Fibroblast of villous mesenchyme (primary cell): ENCODE measurements at regions not wholly inside any gene's neighbourhood (a gene's known extent, or its start where the extent isn't known, plus 50 kb on each side); places are given as distances from the start of the nearest gene placed in this dataset.
"Not testable (repeated sequence)": the region's sequence is repeated elsewhere in the genome, so short reads cannot be mapped to it uniquely, and the experiment has no call there.

Experiments
- DNase-seq: peaks from one replicate; pipeline ENCODE4 v3.0.0-alpha.2; 2010; ENCODE audit warnings: low read depth
- H3K4me3 ChIP-seq: 2 replicates; pipeline ENCODE4 v1.5.1; 2011; ENCODE audit warnings: low read depth, mild to moderate bottlenecking, low read length
- CTCF ChIP-seq: IDR thresholded peaks from 2 replicates; pipeline ENCODE4 v1.5.1; 2012; ENCODE audit warnings: low read depth, mild to moderate bottlenecking, low read length; ENCODE audit not compliant: insufficient read depth

- no peak overlapping the region for H3K4me3 ChIP-seq
- no peak for DNase-seq
- TF ChIP-seq CTCF = no peak
Measured at GRCh38 chr5:136840601-136841000, 475.3 kb upstream of the TRPC7 start.

DNA sequence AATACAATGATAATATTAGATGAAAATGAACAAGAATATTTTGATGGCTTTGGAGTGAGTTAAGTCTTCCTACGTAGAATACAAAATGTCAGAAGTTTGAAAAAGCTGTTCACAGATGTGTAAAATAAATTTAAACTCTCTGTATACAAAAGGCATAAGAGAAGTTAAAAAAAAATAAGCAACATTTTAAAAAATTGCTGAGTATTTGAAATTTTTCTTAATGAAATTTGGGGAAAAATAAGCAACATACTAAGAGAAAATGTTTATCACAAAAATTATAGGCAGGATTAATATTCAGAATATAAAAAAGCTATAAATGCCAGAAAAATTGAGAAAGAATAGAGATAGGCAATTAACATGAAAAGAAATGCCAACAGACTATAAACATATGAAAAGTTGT lies 470.7 kb upstream of the TRPC7 start:
- DNase-seq = no peak
- no peak overlapping the region for H3K4me3 ChIP-seq
- no peak for TF ChIP-seq CTCF

- DNase-seq = no peak
Measured at GRCh38 chr5:136820848-136821247, 455.5 kb upstream of the TRPC7 start.

DNA sequence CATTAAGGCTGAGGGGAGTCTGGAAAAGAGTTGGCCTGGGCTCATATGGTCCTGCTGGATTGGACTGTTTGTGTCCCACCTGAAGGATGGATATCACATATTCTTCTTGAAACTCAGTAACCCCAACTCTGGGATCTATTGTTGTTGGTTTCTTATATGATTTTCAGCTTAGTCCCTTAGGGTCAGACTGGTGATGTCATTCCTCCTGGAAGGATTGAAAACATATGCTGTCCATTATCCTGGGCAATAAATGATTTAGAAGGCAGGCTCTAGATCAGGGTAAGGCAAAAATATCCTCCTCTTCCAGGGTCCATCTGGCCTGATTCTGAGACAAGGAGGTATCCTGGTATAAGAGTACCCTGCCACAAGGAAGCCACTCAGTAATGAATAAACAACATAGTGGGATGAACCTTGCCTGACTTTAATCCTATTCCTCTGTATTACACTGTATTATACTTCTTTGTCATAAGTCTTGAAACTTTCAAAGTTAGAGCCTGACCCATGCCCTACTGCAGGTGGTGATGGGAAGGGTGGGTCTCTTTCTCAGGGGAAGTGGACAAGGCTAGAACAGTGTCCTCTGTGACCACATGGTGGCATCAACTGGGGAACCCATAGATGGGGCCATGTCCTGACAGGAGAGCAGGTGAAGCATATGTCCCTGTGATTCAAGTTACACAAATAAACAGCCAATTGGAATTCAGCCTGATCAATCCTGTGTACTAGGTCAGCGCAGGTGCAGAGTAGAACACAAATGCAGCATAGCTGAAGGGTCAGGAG lies 454.4 kb upstream of the TRPC7 start:
- no peak for DNase-seq
- no peak overlapping the region for H3K4me3 ChIP-seq
- TF ChIP-seq CTCF = no peak

More at GRCh38 chr5:136820848-136821247, 455.5 kb upstream of the TRPC7 start:
- H3K4me3 ChIP-seq = no peak overlapping the region
- TF ChIP-seq CTCF = no peak

DNA sequence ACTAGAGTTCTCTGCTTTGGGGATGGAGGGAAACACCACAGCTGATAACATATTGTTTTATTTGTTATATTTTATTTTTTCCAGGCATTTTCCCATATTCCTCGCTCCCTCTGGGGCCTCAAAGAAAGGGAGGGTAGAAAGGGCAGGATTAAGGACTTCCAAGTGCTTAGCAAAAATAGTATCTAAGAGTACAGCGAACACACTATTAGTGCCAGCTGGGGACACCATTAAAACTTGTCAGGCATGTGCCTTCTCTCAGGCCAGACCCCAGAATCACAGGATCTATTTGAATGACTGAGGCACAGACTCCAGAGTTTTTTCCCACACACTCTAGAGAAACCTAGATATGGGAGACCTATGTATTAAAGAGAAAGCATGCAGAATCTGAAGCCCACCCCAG lies 451.0 kb upstream of the TRPC7 start:
- no peak for DNase-seq
- no peak overlapping the region for H3K4me3 ChIP-seq
- no peak for TF ChIP-seq CTCF

DNA sequence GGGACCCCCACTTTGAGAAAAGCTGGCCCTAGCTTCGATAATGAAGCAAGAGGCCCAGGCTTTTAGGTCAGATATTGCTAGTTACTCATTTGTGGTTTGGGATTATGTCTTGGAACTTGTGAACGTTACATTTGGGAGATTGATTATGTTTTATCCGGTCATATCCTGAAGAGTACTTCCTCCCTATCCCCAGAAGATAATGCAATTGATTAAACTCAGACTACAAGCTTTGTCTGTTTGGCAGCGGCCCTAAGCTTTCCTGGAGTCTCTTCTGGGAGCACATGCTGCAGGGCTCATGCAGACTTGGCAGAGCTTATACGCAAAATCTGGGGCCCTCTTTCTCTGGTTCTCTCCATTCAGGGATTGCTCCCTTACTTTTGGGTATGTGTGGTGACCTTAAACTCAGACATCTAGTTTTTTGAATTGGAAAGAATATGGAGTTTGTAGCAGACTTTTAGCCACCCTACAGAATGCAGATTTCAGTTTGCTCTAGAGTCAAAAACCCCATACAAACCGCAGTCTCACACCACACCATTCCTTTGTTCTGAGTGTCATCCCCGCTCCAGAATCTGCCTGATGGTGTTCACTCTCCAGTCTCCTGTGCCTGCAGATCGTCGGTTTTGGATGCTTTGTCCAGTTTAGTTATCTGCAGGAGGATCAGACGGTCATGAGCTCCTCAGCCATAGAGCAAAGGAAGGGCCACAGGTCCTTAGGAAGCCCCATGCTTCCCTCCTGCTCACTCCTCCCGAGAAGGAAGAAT lies 449.5 kb upstream of the TRPC7 start:
- TF ChIP-seq CTCF = no peak
- peak; percentile 19 for DNase-seq
- no peak overlapping the region for H3K4me3 ChIP-seq

DNA sequence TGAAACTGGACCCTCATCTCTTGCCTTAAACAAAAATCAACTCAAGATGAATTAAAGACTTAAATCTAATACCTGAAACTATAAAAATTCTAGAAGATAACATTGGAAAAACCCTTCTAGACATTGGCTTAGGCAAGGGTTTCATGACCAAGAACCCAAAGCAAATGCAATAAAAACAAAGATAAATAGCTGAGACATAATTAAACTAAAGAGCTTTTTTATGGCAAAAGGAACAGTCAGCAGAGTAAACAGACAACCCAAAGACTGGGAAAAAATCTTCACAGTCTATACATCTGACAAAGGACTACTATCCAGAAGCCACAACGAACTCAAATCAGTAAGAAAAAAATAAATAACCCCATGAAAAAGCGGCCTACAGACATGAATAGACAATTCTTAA lies 446.9 kb upstream of the TRPC7 start:
- DNase-seq = not testable (repeated sequence)

More for the DNA sequence above, 446.9 kb upstream of the TRPC7 start:
- not testable (repeated sequence) for H3K4me3 ChIP-seq
